GM21529 (cell line): ENCODE measurements at regions not wholly inside any gene's neighbourhood (a gene's known extent, or its start where the extent isn't known, plus 50 kb on each side); places are given as distances from the start of the nearest gene placed in this dataset.

Experiments
- ATAC-seq: cut with Tn5 transposase; IDR thresholded peaks from one replicate; pipeline ENCODE4 v1.9.1; 2021; ENCODE audit not compliant: unreplicated experiment

DNA sequence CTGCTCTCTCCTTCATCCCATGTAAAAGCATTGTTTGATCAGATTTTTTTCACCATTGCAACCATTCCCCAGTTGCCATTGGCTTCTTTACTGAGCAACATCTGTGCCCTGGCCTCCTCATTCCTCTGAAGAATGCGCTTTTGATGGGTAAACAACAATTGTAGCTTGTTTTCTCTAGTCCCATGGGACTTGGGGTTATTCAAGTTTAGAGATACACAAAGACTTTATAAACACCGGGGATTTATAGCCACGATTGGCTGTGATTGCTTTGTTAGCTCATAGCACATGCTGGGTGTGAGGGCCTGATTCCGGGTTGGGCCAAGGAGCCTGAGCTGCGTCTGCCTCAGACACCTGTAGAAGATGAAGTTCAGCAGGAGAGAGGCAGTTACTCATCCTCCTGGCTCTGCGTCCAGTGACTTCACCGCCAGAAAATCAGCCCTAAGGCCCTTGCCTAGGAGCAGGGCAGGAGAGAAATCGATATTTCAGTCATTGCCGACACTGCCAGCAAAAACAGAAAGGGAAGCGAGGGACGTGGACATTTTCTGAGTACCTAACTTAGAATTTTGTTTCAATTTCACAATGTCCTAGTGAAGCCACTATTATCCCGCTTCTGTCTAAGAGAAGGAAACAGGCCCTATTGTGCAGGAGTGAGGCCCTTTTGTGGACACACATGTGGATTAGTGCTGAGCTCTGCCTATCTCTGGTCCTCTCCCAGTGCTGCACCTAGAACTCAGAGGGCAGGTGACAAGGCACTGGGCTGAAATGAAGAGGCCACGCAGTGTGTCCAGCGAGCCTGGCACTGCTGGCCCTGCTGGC is 159.8 kb upstream of the USP24 start:
- ATAC-seq = no peak

DNA sequence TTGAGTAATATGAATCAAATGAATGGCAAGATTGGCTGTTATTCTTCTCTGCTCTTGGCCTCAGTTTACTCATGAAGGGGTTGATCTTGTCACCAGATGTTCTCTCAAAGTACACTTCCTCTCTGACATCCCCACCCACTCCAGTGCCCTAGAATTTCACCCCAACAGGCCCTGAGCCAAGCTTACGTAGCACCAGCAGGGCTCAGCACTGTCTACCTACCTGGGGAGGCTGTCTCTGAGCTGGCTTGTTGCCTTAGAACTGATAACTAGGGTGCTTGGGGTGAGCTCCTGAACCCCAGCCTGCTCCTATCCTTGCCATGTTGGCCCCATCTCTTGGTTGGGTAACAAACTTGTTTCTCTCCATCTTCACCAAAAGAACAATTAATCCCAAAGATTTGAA is 159.1 kb upstream of the USP24 start:
- ATAC-seq = no peak

DNA sequence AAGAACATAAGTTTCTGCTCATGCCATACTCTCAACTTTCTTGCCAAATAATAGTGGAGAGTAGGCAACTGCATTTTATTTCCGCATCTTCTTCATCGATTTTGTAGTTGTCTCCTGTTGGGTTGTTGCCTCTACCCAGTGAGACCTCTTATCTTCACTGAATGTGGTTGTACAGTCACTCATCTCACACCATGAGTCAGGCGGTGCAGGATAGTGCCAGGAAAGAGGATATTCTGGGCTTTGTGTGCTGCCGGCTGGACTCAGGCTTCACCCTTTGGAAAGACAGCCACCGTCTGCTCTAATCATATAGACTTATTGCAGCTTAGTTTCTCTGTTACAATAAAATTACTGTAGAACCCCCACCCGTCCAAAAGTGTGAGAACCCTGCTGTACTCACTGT is 154.3 kb upstream of the USP24 start:
- ATAC-seq = no peak

DNA sequence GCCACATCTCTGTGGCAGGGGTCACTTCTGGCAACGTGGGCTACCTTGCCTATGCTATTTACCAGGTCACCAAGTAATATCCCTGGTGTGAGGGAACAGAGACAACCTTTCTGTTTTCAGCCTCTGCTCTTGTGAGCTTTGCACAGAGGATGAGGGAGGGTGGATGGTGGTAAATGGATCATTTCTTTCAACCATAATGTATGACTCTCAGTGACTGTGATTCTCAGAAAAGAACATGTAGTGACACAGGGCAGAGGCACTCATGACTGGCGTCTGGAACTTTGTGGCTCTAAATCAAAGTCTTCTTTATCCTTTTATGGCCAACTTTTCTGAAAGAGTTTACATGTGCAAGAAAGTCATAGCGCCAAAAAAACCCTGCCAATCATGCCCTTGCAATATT is 153.5 kb upstream of the USP24 start:
- no peak for ATAC-seq

DNA sequence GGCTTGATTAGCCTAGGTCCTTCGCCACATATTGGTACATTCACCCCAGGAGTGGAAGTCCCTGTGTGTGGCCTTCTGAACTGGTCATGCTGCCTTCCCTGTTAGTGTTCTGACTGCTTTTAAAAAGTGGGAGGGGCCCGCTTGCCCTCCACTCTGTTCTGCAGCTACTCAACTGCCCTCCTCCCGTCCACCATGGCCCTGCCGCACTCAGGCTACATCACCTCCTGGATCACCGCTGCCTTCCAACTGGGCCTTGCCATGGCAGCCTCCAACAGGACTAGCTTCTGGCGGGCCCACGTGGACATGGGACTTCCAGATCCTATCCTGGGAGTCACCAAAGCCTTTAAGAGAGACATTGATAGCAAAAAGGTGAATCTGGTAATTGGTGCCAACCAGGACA is 152.1 kb upstream of the USP24 start:
- ATAC-seq = no peak

DNA sequence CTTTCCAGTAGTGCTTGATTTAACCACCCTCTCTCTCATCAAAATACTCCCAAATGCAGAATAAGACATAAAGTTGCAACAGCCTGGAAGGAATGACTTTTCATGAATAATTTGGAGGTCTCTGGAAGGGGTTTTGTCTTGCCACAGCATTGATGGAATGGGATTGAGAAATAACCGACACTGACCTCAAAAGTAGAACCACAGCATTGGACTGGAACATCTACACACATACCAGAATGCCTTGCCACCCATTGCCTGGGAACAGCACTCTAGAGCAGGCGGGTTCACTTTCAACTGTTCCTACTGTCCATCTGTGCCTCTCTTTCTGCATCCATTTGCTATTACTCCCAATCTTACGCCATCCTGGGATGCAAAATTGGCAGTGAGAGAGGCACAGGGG is 149.1 kb upstream of the USP24 start:
- ATAC-seq = no peak

DNA sequence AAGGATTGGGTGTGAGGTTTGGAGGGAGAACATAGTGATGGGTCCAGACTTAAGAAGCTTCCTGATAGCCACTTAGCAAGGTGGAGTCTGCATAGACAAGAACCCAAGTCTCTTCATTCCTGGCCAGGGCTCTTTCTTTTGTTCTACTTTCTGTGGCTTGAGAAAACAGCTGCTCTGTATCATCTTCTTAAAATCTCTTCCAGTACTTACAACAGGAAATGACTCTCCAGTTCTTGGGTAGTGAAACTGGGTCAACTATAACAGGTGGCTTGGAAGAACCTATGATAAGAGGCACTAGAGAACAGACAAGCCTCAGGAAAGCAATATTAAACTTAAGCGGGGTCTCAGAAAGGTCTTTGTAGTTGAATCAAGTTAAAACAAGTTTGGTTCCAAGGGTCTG is 148.1 kb upstream of the USP24 start:
- ATAC-seq = no peak

DNA sequence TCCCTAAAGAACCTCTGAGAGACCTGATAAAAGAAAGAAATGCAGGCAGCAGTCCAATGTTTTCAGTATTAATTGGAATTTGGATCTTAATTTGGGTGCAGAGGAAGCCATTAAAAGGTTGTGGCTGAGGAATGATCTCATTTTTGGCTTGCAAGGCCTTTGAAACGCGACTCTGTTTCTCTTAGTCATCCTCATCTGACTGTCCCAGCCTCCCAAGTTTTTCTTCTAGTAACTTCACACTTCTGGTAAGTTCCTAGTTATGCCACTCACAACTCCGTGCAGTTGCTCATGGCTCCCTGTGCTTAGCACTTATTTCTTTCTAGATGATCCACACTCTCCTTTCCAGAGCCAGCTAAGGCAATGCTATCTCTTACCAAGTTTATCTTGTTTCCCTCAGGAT is 147.4 kb upstream of the USP24 start:
- ATAC-seq = no peak

DNA sequence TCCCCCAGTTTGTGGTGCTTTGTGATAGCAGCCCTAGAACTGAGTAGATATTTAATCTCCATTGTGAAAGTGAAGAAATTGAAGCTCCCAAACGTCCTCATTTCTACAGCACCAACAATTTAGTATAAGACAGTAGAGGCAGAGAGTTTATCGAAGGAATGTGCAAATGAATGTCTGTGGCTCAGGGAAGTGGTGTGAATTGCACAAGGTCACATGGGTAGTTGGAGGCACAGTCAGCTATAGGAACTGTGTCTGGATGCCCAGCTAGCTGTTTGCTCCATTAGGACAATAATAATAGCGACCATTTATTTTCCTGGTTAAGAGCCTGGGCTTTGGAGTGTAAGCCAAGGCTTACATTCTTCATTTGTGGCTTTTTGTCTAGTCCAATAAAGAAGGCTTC is 144.4 kb upstream of the USP24 start:
- ATAC-seq = no peak

DNA sequence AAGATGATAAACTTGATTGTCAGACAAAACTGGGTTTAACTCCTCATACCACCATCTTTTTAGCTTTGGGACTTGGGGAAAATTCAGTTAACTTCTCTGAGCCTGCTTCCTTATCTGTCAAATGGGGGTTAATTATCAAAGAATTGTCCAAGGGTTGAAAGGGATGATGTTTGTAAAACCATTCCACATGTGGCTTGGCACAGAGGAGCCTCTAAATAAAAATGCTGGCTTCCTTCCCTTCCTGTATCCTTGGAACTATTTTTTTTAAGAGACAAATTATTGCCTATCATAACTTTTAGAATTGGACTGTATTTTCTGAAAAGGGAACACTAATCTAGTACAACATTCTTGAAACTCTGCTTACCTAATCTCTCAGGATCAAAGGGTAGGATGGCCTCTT is 143.4 kb upstream of the USP24 start:
- no peak for ATAC-seq

DNA sequence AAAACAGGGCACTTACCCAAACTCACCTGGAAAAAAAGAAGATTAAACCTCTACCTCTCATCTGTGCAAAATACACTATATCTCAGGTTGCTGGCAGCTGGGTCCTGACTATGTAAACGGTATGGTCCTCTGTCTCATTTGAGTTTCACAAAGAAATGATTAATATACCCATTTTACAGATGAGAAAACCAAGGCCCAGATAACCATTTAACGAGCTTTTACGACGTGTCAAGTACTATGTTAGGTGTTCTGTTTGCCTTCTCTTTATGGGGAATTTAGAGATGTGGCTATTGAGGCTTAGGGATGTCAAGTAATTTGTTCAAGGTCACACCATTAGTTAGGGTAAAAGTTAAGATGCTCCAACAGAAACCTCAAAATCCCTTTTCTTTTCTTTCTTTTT is 140.4 kb upstream of the USP24 start:
- no peak for ATAC-seq

DNA sequence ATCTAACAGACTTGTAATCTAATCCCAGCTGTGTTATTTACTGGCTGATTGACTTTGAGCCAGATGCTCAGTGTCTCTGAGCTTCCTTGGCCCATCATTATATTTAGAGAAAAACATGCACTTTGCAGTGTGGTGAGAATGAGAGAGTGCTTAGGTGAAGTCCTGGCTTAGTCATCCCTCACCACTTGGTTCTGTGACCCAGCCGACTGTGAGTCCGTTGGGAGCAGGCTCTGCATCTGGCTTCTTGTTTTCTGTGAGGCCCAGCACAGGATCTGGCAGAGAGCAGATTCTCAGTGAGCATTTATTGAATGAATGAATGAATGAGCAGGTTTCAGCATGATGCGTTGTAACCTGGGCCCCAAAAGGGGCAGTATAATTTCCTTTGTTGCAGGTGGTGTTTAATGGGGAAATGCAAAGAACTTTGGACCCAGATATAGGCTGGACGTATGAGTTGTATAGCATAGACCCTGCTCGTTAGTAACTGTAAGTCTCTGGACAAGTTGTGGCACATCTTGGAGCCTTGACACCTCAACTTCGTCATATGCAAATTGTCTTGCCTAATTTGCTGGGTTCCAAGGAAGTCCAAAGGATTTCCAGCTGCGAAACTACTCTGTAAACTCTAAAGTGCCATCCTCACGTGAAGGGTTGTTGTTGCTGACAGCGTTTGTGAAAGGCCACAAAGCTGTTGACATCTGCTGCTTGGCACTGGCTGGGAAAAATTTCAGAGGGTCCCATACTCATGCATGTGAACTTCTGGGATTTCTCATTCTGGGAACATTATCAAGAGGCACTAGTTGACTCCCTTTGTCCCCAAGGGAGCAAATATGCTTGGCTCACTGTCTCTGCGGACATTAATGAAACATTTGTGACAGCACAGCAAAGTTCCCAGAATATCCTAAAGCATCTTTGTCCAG is 138.8 kb upstream of the USP24 start:
- ATAC-seq = no peak

DNA sequence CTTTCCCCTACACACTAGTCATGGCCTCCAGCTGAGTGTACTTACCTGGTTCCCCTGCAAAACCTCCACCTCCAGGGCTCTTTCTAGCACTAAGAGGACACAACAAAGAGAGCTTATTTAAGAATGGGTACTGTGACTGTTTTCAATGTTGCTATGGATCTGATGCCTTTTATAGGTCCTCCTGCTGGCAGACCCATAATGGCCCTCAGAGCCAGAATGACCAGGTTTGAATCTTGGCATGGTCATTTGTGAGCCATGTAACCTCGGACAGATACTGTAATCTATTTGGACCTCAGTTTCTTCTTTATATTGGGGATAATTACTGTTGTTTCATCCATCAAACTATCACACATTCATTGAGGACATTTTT is 137.6 kb upstream of the USP24 start:
- no peak for ATAC-seq

DNA sequence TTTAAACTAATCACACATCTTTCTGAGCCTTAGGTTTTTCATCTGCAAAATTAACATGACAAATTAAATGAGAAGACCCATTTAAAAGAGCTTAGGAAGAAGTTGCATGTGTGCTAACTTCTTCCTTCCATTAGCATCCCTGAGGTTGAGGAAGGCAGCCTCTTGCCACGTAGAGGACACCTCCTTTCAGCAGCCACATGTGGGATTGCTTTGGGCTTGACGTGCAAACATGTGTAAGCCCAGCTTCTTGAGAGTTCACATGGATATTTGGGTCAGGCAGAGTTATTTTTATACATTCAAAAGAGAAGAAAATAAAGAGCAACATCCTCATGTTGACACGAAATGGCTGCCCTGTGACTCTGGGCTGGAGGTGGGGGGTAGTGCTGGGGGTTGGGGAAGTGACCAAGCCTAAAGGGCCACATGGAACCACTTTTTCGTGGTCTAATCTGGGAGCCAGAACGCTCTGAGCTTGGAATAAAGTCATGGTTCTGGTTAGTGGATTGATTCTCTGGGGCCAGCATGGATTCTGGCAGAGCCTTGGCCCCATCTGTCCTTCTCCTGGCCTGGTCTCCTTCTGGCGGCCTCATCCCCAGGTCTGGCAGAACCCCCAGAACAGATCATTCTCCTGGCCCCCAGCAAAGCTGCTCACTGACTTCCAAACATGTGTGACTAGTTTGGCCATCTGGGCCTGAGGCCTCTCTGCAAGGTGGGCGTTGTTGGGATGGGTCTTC is 137.1 kb upstream of the USP24 start:
- no peak for ATAC-seq

DNA sequence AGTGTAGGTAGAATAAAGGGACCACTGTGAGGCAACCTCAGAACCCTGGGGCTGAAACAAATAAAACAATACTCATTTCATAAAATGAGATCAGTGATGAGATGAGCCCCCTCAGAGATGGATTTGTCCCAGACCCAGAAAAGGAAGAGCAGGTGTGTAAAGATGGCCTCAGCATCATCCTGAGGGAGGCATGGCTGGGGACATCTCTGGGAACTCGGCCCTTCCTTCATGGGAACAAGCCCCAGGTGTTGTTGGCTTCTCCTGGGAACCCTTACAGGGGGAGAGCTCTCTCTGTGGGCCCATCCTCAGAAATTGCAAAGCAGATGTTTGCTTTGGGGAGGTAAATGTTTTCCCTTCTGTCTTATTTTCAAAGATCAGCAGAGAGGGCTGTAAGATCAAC is 133.2 kb upstream of the USP24 start:
- ATAC-seq = no peak

DNA sequence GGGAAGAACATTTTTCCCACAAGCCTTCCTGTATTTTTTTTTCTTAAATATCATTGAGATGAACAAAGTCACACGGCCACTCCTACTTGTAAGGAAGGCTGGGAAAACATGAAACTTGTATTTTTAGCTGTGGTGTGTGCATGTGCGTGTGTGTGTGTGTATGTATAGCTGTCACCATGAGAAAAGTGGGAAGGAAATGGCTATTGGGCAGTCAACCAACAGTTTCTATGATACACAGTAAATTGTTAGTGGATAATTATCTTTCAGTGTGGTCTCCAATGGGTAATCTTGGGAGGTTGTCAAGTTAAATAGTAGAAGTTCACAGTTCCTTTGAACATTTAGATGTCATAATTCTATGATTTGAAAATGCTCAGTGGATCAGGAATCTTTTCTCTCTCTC is 132.7 kb upstream of the USP24 start:
- no peak for ATAC-seq

DNA sequence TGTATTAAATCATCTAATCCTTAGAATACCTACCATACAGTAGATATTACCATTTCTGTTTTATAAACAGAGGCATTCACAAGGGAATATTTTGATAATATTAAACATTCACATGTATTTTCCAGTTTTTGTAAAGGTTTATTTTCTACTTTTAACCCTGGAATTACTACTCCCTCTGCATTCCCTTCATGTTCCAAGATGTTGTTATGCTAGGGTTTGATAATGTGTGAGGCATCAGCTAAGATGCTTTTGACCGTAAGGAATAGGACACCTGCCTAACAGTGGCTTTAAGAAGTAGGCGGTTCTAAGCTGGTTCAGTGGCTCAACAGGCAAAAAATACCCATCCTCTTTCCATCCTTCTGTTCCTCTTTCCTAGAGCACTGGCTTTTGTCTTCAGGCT is 131.9 kb upstream of the USP24 start:
- ATAC-seq = no peak

DNA sequence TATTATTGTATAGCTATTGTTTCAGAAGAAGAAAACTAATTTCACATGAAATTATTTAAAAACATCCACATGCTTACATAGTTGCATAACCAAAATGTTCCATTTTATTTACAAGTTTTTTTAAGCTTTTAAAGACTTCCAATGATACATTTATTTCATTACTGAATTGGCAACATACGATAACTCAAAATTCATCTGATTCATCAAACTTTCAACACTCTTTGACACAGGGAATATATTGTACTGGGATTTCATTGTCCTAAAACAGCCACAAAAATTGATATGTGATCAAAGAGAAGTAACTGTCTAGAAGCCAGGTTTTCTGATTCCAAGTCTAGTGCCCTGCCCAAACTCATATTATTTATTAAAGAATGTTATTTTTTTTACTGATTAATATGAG is 131.4 kb upstream of the USP24 start:
- ATAC-seq = no peak

DNA sequence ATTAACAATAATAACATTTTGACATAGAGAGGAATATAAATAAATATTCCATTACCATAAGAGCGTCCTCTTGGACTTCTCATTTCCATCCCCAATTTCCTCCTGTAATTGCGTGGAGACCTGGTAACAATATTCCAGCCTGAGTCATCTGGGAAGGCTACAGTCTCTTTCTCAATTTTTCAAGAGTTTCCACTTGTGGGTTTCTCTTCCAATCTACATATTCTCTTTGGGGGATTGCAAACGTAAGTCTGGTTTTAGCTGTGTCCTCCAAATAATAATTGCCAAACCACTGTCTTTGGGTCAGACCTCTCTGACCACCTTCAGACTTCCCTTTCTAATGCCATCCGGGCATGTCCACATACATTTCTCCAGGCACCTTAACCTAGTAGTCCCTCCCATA is 124.5 kb upstream of the USP24 start:
- ATAC-seq = no peak

DNA sequence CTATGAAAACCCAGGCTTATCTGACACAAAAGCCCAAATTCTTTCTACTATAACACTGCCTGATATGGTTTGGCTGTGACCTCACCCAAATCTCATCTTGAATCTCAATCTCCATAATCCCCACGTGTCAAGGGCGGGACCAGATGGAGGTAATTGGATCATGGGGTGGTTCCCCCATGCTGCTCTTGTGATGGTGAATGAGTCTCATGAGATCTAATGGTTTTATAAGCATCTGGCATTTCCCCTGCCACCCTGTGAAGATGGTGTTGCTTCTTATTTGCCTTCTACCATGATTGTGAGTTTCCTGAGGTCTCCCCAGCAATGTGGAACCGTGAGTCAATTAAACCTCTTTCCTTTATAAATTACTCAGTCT is 123.3 kb upstream of the USP24 start:
- peak; percentile 26 for ATAC-seq

DNA sequence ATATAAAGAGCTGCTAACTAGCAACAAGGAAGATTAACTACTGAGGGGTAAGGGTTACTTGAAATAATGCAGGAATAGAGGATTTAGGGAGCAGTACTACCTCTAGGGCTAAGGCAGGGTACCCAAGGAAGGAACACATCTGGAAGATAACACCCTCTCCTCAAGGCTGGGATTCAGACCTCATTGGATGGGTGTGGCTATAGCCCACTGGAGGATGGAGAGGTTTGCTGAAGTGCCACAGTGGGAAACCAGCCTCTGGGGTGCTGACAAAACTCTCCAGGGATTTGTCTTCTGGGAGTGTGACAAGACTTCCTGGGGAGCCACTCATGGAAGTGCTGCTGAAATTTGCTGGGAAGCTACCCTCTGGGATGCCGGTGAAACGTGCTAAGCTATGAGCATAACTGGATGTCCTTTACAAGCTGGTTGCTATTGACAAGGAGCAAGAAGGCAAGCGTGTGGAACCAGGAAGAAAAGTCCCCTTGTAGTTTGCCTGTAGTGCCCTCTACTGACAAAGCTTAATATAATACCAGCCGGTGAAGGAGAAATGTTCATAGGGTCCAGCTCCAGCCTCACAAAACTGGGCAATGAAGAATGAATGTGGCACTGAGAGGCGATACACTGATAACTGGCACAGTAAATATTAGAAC is 122.8 kb upstream of the USP24 start:
- ATAC-seq = peak; percentile 79
